ENCODE measurements at regions not wholly inside any gene's neighbourhood (a gene's known extent, or its start where the extent isn't known, plus 50 kb on each side); places are given as distances from the start of the nearest gene placed in this dataset.

DNA sequence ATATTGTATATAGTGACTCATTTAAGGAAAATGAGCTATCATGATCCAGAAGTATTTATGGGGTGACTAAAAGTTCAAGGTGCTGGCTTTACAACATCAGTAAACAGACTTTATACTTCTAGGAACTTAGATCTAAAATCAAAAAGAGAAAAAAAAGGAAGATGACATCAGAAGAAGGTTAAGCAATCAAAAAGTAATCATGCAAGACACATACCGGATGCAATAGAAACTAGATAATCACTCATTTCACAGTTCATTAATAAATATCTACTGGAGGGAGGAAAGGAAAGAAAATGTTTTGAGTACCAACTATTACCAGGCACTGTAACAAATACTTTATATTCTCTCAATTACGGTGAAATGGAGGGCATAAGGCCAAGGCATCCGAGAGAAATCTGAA is 276.4 kb downstream of the SPRY1 start:
- Mint-ChIP-seq H3K4me3 (no peak overlapping the region), H3K27me3 (peaks cover 38% of the 10 kb centered on the region), H3K27ac (no peak overlapping the region), H3K9me3 (ENCODE audit: insufficient read depth) (no peaks in the 10 kb centered on the region), H3K4me1 (peaks cover 2% of the 10 kb centered on the region)
- no peaks in the 10 kb centered on the region for H3K36me3 ChIP-seq (replicated peaks in 1 of 2; ENCODE audit: control extremely low read depth in 1 of 2, control insufficient read depth in 1 of 2, extremely low read depth in 1 of 2, insufficient read depth in 2 of 2, low read length in 1 of 2)
- 100% methylated on average over 1 of the region's 3 CpGs for WGBS (ENCODE audit: insufficient coverage)
- TF ChIP-seq, protein P1, sequence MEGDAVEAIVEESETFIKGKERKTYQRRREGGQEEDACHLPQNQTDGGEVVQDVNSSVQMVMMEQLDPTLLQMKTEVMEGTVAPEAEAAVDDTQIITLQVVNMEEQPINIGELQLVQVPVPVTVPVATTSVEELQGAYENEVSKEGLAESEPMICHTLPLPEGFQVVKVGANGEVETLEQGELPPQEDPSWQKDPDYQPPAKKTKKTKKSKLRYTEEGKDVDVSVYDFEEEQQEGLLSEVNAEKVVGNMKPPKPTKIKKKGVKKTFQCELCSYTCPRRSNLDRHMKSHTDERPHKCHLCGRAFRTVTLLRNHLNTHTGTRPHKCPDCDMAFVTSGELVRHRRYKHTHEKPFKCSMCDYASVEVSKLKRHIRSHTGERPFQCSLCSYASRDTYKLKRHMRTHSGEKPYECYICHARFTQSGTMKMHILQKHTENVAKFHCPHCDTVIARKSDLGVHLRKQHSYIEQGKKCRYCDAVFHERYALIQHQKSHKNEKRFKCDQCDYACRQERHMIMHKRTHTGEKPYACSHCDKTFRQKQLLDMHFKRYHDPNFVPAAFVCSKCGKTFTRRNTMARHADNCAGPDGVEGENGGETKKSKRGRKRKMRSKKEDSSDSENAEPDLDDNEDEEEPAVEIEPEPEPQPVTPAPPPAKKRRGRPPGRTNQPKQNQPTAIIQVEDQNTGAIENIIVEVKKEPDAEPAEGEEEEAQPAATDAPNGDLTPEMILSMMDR (IDR thresholded peaks at IDR 0.05): no peak
- TF ChIP-seq EZH2 (IDR thresholded peaks at IDR 0.05; ENCODE audit: borderline replicate concordance, insufficient read depth, low read depth, low read length, poor library complexity, severe bottlenecking): no peak
- no peaks in the 10 kb centered on the region for H3K9me3 ChIP-seq (ENCODE audit: control extremely low read depth in 1 of 3, control insufficient read depth in 2 of 3, insufficient read depth in 1 of 3, low read length in 2 of 3)
- H3K4me2 ChIP-seq (replicated peaks; ENCODE audit: low read depth, low read length, poor library complexity, severe bottlenecking): no peak overlapping the region
- no peak overlapping the region for H3K27ac ChIP-seq (ENCODE audit: low read length in 2 of 2)
- no peak overlapping the region for H2AFZ ChIP-seq (ENCODE audit: insufficient read depth, low read depth, low read length, poor library complexity, severe bottlenecking)
- H4K20me1 ChIP-seq (ENCODE audit: control insufficient read depth, insufficient read depth, low read length, poor library complexity, severe bottlenecking): no peaks in the 10 kb centered on the region
- POLR2A ChIA-PET: no interaction called here
- H3K9ac ChIP-seq (ENCODE audit: low read length): no peak overlapping the region
- H3K27me3 ChIP-seq (replicated peaks in 1 of 4; ENCODE audit: control extremely low read depth in 1 of 4, control insufficient read depth in 3 of 4, insufficient read depth in 4 of 4, low read length in 3 of 4): peaks cover 0 to 4% (median 1%) of the 10 kb centered on the region in 4 experiments
- H3K79me2 ChIP-seq (ENCODE audit: control insufficient read depth, insufficient read depth, low read length): no peaks in the 10 kb centered on the region
- no peak overlapping the region for H3K4me3 ChIP-seq (ENCODE audit: control extremely low read depth in 1 of 5, extremely low read depth in 1 of 5, insufficient read depth in 1 of 5, low read depth in 2 of 5, low read length in 4 of 5)
- CTCF ChIA-PET: interaction anchor here (1.1 kb wide), 1 partner anchor 108 kb away, joined by 3 read pairs; no protein-coding TSS in a partner anchor
- DNase-seq (no peak), ATAC-seq (ENCODE audit: low read depth) (no peak)
- H3K4me1 ChIP-seq (ENCODE audit: control insufficient read depth in 2 of 2, insufficient read depth in 2 of 2, low read length in 2 of 2): peaks cover 0 to 3% of the 10 kb centered on the region in 2 donors
- intact Hi-C loops (cut with micrococcal nuclease): no loop called here

GRCh38 chr4:123673971-123674370 is 277.4 kb downstream of the SPRY1 start:
- H3K27me3 Mint-ChIP-seq: peaks cover 30% of the 10 kb centered on the region
- WGBS (ENCODE audit: insufficient coverage): 94% methylated on average over 2 of the region's 2 CpGs
- H2AFZ ChIP-seq (ENCODE audit: insufficient read depth, low read depth, low read length, poor library complexity, severe bottlenecking): no peak overlapping the region
- H3K4me1 Mint-ChIP-seq: peaks cover 2% of the 10 kb centered on the region
- H3K9me3 ChIP-seq (ENCODE audit: control extremely low read depth in 1 of 3, control insufficient read depth in 2 of 3, insufficient read depth in 1 of 3, low read length in 2 of 3): no peaks in the 10 kb centered on the region
- no peaks in the 10 kb centered on the region for H3K36me3 ChIP-seq (replicated peaks in 1 of 2; ENCODE audit: control extremely low read depth in 1 of 2, control insufficient read depth in 1 of 2, extremely low read depth in 1 of 2, insufficient read depth in 2 of 2, low read length in 1 of 2)
- no peak overlapping the region for H3K4me2 ChIP-seq (replicated peaks; ENCODE audit: low read depth, low read length, poor library complexity, severe bottlenecking)
- intact Hi-C loops (cut with micrococcal nuclease): no loop called here
- no peak overlapping the region for H3K27ac Mint-ChIP-seq
- H3K27ac ChIP-seq (ENCODE audit: low read length in 2 of 2): no peak overlapping the region
- no peak overlapping the region for H3K4me3 Mint-ChIP-seq
- DNase-seq (no peak), ATAC-seq (ENCODE audit: low read depth) (no peak)
- H3K4me3 ChIP-seq (ENCODE audit: control extremely low read depth in 1 of 5, extremely low read depth in 1 of 5, insufficient read depth in 1 of 5, low read depth in 2 of 5, low read length in 4 of 5): no peak overlapping the region
- H3K79me2 ChIP-seq (ENCODE audit: control insufficient read depth, insufficient read depth, low read length): no peaks in the 10 kb centered on the region
- H3K9ac ChIP-seq (ENCODE audit: low read length): no peak overlapping the region
- peaks cover 0 to 3% of the 10 kb centered on the region in 2 donors for H3K4me1 ChIP-seq (ENCODE audit: control insufficient read depth in 2 of 2, insufficient read depth in 2 of 2, low read length in 2 of 2)
- ChIA-PET POLR2A (no interaction called here), CTCF (interaction anchor here (1.1 kb wide), 1 partner anchor 109 kb away, joined by 3 read pairs; no protein-coding TSS in a partner anchor)
- no peaks in the 10 kb centered on the region for H4K20me1 ChIP-seq (ENCODE audit: control insufficient read depth, insufficient read depth, low read length, poor library complexity, severe bottlenecking)
- TF ChIP-seq, protein P1 (IDR thresholded peaks at IDR 0.05): no peak
- TF ChIP-seq EZH2 (IDR thresholded peaks at IDR 0.05; ENCODE audit: borderline replicate concordance, insufficient read depth, low read depth, low read length, poor library complexity, severe bottlenecking): no peak
- peaks cover 0 to 2% (median 0%) of the 10 kb centered on the region in 4 experiments for H3K27me3 ChIP-seq (replicated peaks in 1 of 4; ENCODE audit: control extremely low read depth in 1 of 4, control insufficient read depth in 3 of 4, insufficient read depth in 4 of 4, low read length in 3 of 4)
- H3K9me3 Mint-ChIP-seq (ENCODE audit: insufficient read depth): no peaks in the 10 kb centered on the region

All from B cell (primary cell).